ENCODE measurements at regions not wholly inside any gene's neighbourhood (a gene's known extent, or its start where the extent isn't known, plus 50 kb on each side); places are given as distances from the start of the nearest gene placed in this dataset.

GRCh38 chr20:40949346-40949745 lies 79.3 kb upstream of the TOP1 start:
- H3K27ac ChIP-seq: no peak overlapping the region
- no peak overlapping the region for H3K4me3 ChIP-seq
- H3K36me3 ChIP-seq: no peaks in the 10 kb centered on the region
- WGBS, 4 donors: 65 to 85% (median 75%) methylated on average over 2 of the region's 2 CpGs
- TF ChIP-seq, protein P1, sequence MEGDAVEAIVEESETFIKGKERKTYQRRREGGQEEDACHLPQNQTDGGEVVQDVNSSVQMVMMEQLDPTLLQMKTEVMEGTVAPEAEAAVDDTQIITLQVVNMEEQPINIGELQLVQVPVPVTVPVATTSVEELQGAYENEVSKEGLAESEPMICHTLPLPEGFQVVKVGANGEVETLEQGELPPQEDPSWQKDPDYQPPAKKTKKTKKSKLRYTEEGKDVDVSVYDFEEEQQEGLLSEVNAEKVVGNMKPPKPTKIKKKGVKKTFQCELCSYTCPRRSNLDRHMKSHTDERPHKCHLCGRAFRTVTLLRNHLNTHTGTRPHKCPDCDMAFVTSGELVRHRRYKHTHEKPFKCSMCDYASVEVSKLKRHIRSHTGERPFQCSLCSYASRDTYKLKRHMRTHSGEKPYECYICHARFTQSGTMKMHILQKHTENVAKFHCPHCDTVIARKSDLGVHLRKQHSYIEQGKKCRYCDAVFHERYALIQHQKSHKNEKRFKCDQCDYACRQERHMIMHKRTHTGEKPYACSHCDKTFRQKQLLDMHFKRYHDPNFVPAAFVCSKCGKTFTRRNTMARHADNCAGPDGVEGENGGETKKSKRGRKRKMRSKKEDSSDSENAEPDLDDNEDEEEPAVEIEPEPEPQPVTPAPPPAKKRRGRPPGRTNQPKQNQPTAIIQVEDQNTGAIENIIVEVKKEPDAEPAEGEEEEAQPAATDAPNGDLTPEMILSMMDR (IDR thresholded peaks at IDR 0.05): no peak
- no peak for TF ChIP-seq POLR2A (IDR thresholded peaks at IDR 0.05)
- H3K9me3 ChIP-seq: peaks cover 0 to 7% (median 0%) of the 10 kb centered on the region in 12 donors
- DNase-seq (no peak), ATAC-seq (no peak)
- intact Hi-C loops (cut with DNase I): loop anchor here in 5 of 10 donors (5.0 to 10.0 kb wide), 7 partner anchors 155 to 1685 kb away; no protein-coding TSS in a partner anchor
- peaks cover 0 to 28% (median 0%) of the 10 kb centered on the region in 9 donors for H3K27me3 ChIP-seq
- no peaks in the 10 kb centered on the region for H3K4me1 ChIP-seq

DNA sequence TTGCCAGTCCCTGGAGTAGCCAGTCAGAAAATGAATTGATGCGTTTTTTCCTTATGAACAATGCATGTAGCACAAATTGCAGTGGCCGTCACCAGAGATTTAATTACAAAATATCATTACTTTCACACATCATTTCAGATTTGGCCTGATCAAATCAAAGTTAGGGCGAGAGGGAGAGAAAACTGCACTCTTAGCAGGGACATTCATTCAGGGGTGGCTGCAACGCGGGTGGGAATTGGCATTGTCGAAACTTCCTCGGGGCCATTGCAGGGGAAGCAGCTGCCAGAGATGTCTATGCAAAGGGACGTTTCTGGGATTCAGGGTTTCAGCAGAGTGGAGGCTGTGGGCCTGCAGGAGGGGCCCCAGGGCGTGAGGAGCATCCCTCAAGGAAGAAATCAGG lies 76.5 kb upstream of the TOP1 start:
- peaks cover 0 to 7% (median 0%) of the 10 kb centered on the region in 12 donors for H3K9me3 ChIP-seq
- DNase-seq: no peak
- intact Hi-C loops (cut with DNase I): loop anchor here in 2 of 10 donors (5.0 to 10.0 kb wide), 2 partner anchors 205 to 787 kb away; no protein-coding TSS in a partner anchor
- no peak overlapping the region for H3K27ac ChIP-seq
- H3K36me3 ChIP-seq: no peaks in the 10 kb centered on the region
- no peak for ATAC-seq
- TF ChIP-seq POLR2A (IDR thresholded peaks at IDR 0.05): no peak
- TF ChIP-seq, protein P1 (IDR thresholded peaks at IDR 0.05): no peak
- no peak overlapping the region for H3K4me3 ChIP-seq
- WGBS, 4 donors: 59 to 64% (median 62%) methylated on average over 9 of the region's 9 CpGs
- H3K4me1 ChIP-seq: peaks cover 0 to 7% (median 0%) of the 10 kb centered on the region in 12 donors
- H3K27me3 ChIP-seq: peaks cover 0 to 23% (median 0%) of the 10 kb centered on the region in 9 donors

DNA sequence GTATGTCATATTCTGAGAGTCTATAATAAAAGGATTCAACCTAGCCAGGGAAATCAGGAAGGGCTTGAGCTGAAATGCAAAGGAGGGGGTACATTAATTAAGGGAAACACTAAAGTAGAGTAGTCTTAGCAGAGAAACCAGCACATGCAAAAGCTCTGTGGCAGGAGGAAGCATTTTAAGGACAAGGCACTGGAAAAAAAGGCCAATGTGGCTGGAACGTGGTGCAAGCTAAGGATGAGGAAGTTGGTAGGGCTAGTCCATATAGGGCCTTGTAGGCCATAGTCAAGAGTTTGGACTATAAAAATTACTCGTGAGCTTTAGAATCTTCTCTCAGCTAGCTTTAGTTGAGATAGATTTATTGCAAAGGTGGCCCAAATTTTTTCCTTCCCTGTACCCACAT lies 75.2 kb upstream of the TOP1 start:
- Histone ChIP-seq H3K4me1 (peaks cover 0 to 7% (median 0%) of the 10 kb centered on the region in 12 donors), H3K4me3 (no peak overlapping the region), H3K27me3 (peaks cover 0 to 20% (median 0%) of the 10 kb centered on the region in 9 donors), H3K9me3 (peaks cover 0 to 7% (median 0%) of the 10 kb centered on the region in 12 donors), H3K36me3 (no peaks in the 10 kb centered on the region), H3K27ac (no peak overlapping the region)
- intact Hi-C loops (cut with DNase I): loop anchor here in 2 of 10 donors (5.0 to 10.0 kb wide), 2 partner anchors 206 to 789 kb away; no protein-coding TSS in a partner anchor
- no peak for TF ChIP-seq POLR2A (IDR thresholded peaks at IDR 0.05)
- TF ChIP-seq, protein P1 (IDR thresholded peaks at IDR 0.05): no peak
- ATAC-seq (no peak), DNase-seq (no peak)
- WGBS, 4 donors: 78 to 89% (median 84%) methylated on average over 2 of the region's 2 CpGs

- Histone ChIP-seq H3K4me3 (no peak overlapping the region), H3K36me3 (no peaks in the 10 kb centered on the region), H3K27ac (no peak overlapping the region), H3K27me3 (peaks cover 0 to 20% (median 0%) of the 10 kb centered on the region in 9 donors), H3K9me3 (peaks cover 0 to 7% (median 0%) of the 10 kb centered on the region in 12 donors), H3K4me1 (peaks cover 0 to 7% (median 0%) of the 10 kb centered on the region in 12 donors)
- WGBS, 4 donors: 87 to 96% (median 91%) methylated on average over 4 to 5 of the region's 5 CpGs
- DNase-seq (no peak), ATAC-seq (no peak)
- intact Hi-C loops (cut with DNase I): loop anchor here in 2 of 10 donors (5.0 to 10.0 kb wide), 2 partner anchors 207 to 789 kb away; no protein-coding TSS in a partner anchor
- TF ChIP-seq, protein P1 (IDR thresholded peaks at IDR 0.05): no peak
- no peak for TF ChIP-seq POLR2A (IDR thresholded peaks at IDR 0.05)
Observed at GRCh38 chr20:40953856-40954255, 74.8 kb upstream of the TOP1 start.
